CD4-positive, alpha-beta T cell treated with Interleukin-6 at 100 ng/mL for 8 hours (primary cell): ENCODE measurements at regions not wholly inside any gene's neighbourhood (a gene's known extent, or its start where the extent isn't known, plus 50 kb on each side); places are given as distances from the start of the nearest gene placed in this dataset.

ENCODE experiments used
- DNase-seq: peaks from one replicate; pipeline ENCODE4 v3.0.0-alpha.2; 2020; ENCODE audit warnings: mixed read lengths, low spot score

GRCh38 chr10:44822966-44823365, 88.2 kb upstream of the TMEM72 start:
- DNase-seq: no peak

- no peak for DNase-seq
Measured at GRCh38 chr10:44824607-44825006, 86.5 kb upstream of the TMEM72 start.

- DNase-seq: no peak
Measured at GRCh38 chr10:44827431-44828006, 83.6 kb upstream of the TMEM72 start.

GRCh38 chr10:44828508-44829142, 82.5 kb upstream of the TMEM72 start:
- DNase-seq: no peak

GRCh38 chr10:44829426-44829825, 81.7 kb upstream of the TMEM72 start:
- DNase-seq: no peak

GRCh38 chr10:44830022-44830421, 81.1 kb upstream of the TMEM72 start:
- no peak for DNase-seq

- no peak for DNase-seq
Measured at GRCh38 chr10:44831581-44831980, 79.6 kb upstream of the TMEM72 start.

- no peak for DNase-seq
Measured at GRCh38 chr10:44832595-44833390, 78.3 kb upstream of the TMEM72 start.

- DNase-seq: no peak
Measured at GRCh38 chr10:44834131-44834530, 77.0 kb upstream of the TMEM72 start.

GRCh38 chr10:44835300-44835699, 75.8 kb upstream of the TMEM72 start:
- no peak for DNase-seq

- no peak for DNase-seq
Measured at GRCh38 chr10:44843484-44843883, 67.7 kb upstream of the TMEM72 start.

GRCh38 chr10:44845361-44846175, 65.6 kb upstream of the TMEM72 start:
- no peak for DNase-seq

- no peak for DNase-seq
Measured at GRCh38 chr10:44847110-44847509, 64.0 kb upstream of the TMEM72 start.

- no peak for DNase-seq
Measured at GRCh38 chr10:44848211-44848610, 62.9 kb upstream of the TMEM72 start.

- no peak for DNase-seq
Measured at GRCh38 chr10:44849936-44850335, 61.2 kb upstream of the TMEM72 start.

GRCh38 chr10:44850356-44850934, 60.7 kb upstream of the TMEM72 start:
- DNase-seq: no peak

GRCh38 chr10:44851413-44851812, 59.7 kb upstream of the TMEM72 start:
- DNase-seq: no peak

- no peak for DNase-seq
Measured at GRCh38 chr10:44851881-44852280, 59.3 kb upstream of the TMEM72 start.

- no peak for DNase-seq
Measured at GRCh38 chr10:44853148-44853734, 57.9 kb upstream of the TMEM72 start.

GRCh38 chr10:44853796-44854195, 57.3 kb upstream of the TMEM72 start:
- no peak for DNase-seq

- no peak for DNase-seq
Measured at GRCh38 chr10:44854693-44855350, 56.3 kb upstream of the TMEM72 start.
